VCaP (cell line): ENCODE measurements at regions not wholly inside any gene's neighbourhood (a gene's known extent, or its start where the extent isn't known, plus 50 kb on each side); places are given as distances from the start of the nearest gene placed in this dataset.
A peak's percentile ranks its signal among the peaks of the same experiment; 100 is the strongest.

Experiments used
- H3K27ac ChIP-seq: fragments of 450-650 bp; 2 replicates; pipeline ENCODE4 v1.5.1; 2017
- CTCF ChIP-seq: fragments of 450-650 bp; conservative IDR thresholded peaks from 2 replicates; pipeline ENCODE4 v1.5.1; 2017; ENCODE audit warnings: mild to moderate bottlenecking, moderate library complexity

GRCh38 chr2:120463527-120463926, 117.6 kb downstream of the INHBB start:
- 0 out of 2 replicates have a peak, but pooled peaks have one; percentile 19 for TF ChIP-seq CTCF
- no peak overlapping the region for H3K27ac ChIP-seq

GRCh38 chr2:120463996-120464395, 118.1 kb downstream of the INHBB start:
- TF ChIP-seq CTCF: no peak
- H3K27ac ChIP-seq: no peak overlapping the region

GRCh38 chr2:120464448-120464931, 118.6 kb downstream of the INHBB start:
- no peak overlapping the region for H3K27ac ChIP-seq
- no peak for TF ChIP-seq CTCF

GRCh38 chr2:120465012-120465700, 119.2 kb downstream of the INHBB start:
- H3K27ac ChIP-seq: no peak overlapping the region

GRCh38 chr2:120465701-120465988, 119.7 kb downstream of the INHBB start:
- TF ChIP-seq CTCF: no peak
- no peak overlapping the region for H3K27ac ChIP-seq

More at GRCh38 chr2:120465012-120465700, 119.2 kb downstream of the INHBB start:
- no peak for TF ChIP-seq CTCF

GRCh38 chr2:120465989-120466703, 120.2 kb downstream of the INHBB start:
- H3K27ac ChIP-seq: no peak overlapping the region

GRCh38 chr2:120466704-120467054, 120.7 kb downstream of the INHBB start:
- H3K27ac ChIP-seq: no peak overlapping the region
- no peak for TF ChIP-seq CTCF

More at GRCh38 chr2:120465989-120466703, 120.2 kb downstream of the INHBB start:
- TF ChIP-seq CTCF: no peak
